ENCODE measurements at regions not wholly inside any gene's neighbourhood (a gene's known extent, or its start where the extent isn't known, plus 50 kb on each side); places are given as distances from the start of the nearest gene placed in this dataset.
"Not testable (repeated sequence)": the region's sequence is repeated elsewhere in the genome, so short reads cannot be mapped to it uniquely, and the experiment has no call there.

GRCh38 chr4:177957596-177958360 is 515.5 kb upstream of the AGA start:
- no peak for DNase-seq

GRCh38 chr4:177960566-177960965 is 518.3 kb upstream of the AGA start:
- DNase-seq = no peak

- no peak for DNase-seq
Observed at GRCh38 chr4:177961761-177962380, 519.6 kb upstream of the AGA start.

- DNase-seq = no peak
Observed at GRCh38 chr4:177964061-177964460, 521.8 kb upstream of the AGA start.

- no peak for DNase-seq
Observed at GRCh38 chr4:177964693-177965168, 522.5 kb upstream of the AGA start.

GRCh38 chr4:177967328-177967727 is 525.1 kb upstream of the AGA start:
- DNase-seq = no peak

- no peak for DNase-seq
Observed at GRCh38 chr4:177968817-177969442, 526.7 kb upstream of the AGA start.

- no peak for DNase-seq
Observed at GRCh38 chr4:177974461-177974860, 532.2 kb upstream of the AGA start.

- no peak for DNase-seq
Observed at GRCh38 chr4:177975315-177975987, 533.2 kb upstream of the AGA start.

- DNase-seq = no peak
Observed at GRCh38 chr4:177986236-177986635, 544.0 kb upstream of the AGA start.

GRCh38 chr4:177987896-177988295 is 545.7 kb upstream of the AGA start:
- no peak for DNase-seq

- no peak for DNase-seq
Observed at GRCh38 chr4:177989503-177990201, 547.4 kb upstream of the AGA start.

GRCh38 chr4:178003098-178003657 is 560.9 kb upstream of the AGA start:
- no peak for DNase-seq

- no peak for DNase-seq
Observed at GRCh38 chr4:178010596-178010995, 568.4 kb upstream of the AGA start.

- DNase-seq = not testable (repeated sequence)
Observed at GRCh38 chr4:178015046-178015445, 572.8 kb upstream of the AGA start.

GRCh38 chr4:178026999-178027398 is 584.8 kb upstream of the AGA start:
- DNase-seq = no peak

- no peak for DNase-seq
Observed at GRCh38 chr4:178027796-178028195, 585.6 kb upstream of the AGA start.

- DNase-seq = no peak
Observed at GRCh38 chr4:178028481-178028880, 586.2 kb upstream of the AGA start.

- no peak for DNase-seq
Observed at GRCh38 chr4:178037459-178038214, 595.4 kb upstream of the AGA start.

- DNase-seq = no peak
Observed at GRCh38 chr4:178056996-178057395, 614.8 kb upstream of the AGA start.

- no peak for DNase-seq
Observed at GRCh38 chr4:178063568-178063967, 621.3 kb upstream of the AGA start.
